ENCODE measurements at regions not wholly inside any gene's neighbourhood (a gene's known extent, or its start where the extent isn't known, plus 50 kb on each side); places are given as distances from the start of the nearest gene placed in this dataset.

DNA sequence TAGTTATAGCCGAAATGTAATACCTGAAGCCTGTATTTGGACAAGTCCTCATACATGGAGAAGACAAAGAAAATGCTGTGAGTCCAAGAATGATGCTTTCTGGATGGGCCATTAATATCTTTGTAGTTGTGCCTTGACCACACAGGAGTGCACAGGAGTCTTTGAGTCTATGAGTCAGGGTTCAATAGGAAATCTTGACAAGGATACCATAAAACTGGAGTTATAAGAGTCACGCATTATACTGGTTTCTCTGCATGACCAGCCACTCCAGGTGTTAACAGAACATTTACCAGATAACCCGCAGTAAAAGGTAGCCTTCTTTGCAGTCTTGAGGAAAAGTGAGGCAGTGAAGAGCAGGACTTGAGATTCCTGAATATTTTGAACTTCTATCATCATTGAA, 464.6 kb upstream of the PKN2 start:
- H3K4me3 ChIP-seq (replicated peaks in 1 of 3; ENCODE audit: low read depth in 2 of 3, low read length in 3 of 3), result no peak overlapping the region
- H3K36me3 ChIP-seq (replicated peaks in 1 of 2; ENCODE audit: control insufficient read depth in 1 of 2, insufficient read depth in 2 of 2, low read length in 2 of 2), result no peaks in the 10 kb centered on the region
- H3K27ac Mint-ChIP-seq, result no peak overlapping the region
- no peaks in the 10 kb centered on the region for H4K20me1 ChIP-seq (ENCODE audit: insufficient read depth, low read length)
- no peaks in the 10 kb centered on the region for H3K4me1 Mint-ChIP-seq
- H3K27ac ChIP-seq (ENCODE audit: low read depth in 1 of 2, low read length in 2 of 2), result no peak overlapping the region
- no peaks in the 10 kb centered on the region for H3K27me3 ChIP-seq (ENCODE audit: control insufficient read depth in 2 of 2, insufficient read depth in 2 of 2, low read length in 2 of 2)
- DNase-seq, result no peak
- peaks cover 0 to 4% of the 10 kb centered on the region in 2 donors for H3K9me3 ChIP-seq (replicated peaks in 1 of 2; ENCODE audit: control insufficient read depth in 1 of 2, insufficient read depth in 1 of 2, low read length in 2 of 2)
- intact Hi-C loops (cut with micrococcal nuclease), result no loop called here
- H3K36me3 Mint-ChIP-seq, result no peaks in the 10 kb centered on the region
- no peak overlapping the region for H3K4me3 Mint-ChIP-seq
- no peak overlapping the region for H3K9ac ChIP-seq (ENCODE audit: insufficient read depth, low read length, poor library complexity, severe bottlenecking)
- H3K4me2 ChIP-seq (replicated peaks; ENCODE audit: extremely low read depth, low read length, poor library complexity, severe bottlenecking), result no peak overlapping the region
- WGBS (ENCODE audit: insufficient coverage), result 100% methylated on average over 1 of the region's 3 CpGs
- peaks cover 0 to 3% (median 0%) of the 10 kb centered on the region in 3 donors for H3K27me3 Mint-ChIP-seq (ENCODE audit: low read depth in 3 of 3)
- H3K9me3 Mint-ChIP-seq, result peaks cover 0 to 5% (median 2%) of the 10 kb centered on the region in 7 donors
- TF ChIP-seq, protein P1, sequence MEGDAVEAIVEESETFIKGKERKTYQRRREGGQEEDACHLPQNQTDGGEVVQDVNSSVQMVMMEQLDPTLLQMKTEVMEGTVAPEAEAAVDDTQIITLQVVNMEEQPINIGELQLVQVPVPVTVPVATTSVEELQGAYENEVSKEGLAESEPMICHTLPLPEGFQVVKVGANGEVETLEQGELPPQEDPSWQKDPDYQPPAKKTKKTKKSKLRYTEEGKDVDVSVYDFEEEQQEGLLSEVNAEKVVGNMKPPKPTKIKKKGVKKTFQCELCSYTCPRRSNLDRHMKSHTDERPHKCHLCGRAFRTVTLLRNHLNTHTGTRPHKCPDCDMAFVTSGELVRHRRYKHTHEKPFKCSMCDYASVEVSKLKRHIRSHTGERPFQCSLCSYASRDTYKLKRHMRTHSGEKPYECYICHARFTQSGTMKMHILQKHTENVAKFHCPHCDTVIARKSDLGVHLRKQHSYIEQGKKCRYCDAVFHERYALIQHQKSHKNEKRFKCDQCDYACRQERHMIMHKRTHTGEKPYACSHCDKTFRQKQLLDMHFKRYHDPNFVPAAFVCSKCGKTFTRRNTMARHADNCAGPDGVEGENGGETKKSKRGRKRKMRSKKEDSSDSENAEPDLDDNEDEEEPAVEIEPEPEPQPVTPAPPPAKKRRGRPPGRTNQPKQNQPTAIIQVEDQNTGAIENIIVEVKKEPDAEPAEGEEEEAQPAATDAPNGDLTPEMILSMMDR (IDR thresholded peaks at IDR 0.05), result no peak
- no peak overlapping the region for H2AFZ ChIP-seq (ENCODE audit: insufficient read depth, low read depth, low read length, poor library complexity, severe bottlenecking)
- H3K4me1 ChIP-seq (ENCODE audit: control insufficient read depth in 1 of 2, insufficient read depth in 2 of 2, low read length in 2 of 2), result no peaks in the 10 kb centered on the region
- H3K79me2 ChIP-seq (ENCODE audit: insufficient read depth, low read length), result no peaks in the 10 kb centered on the region

DNA sequence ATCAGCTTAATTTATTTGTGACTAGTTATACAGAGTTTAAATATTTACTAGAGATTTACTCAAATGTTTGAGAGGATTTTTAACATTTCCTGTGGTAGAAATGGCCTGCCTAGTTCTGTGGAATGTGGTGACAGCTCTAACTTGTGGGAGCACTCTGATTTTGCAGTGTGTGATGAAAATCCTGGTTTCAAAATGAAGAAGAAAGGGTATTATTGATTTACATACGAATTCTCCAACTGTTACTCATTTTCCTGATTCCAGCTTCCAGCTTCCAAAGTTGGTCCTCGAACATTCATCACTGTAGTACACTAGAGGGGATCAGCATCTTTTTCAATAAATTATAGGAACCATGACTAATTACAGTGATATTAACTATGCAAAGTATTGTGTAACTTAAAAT, 462.7 kb upstream of the PKN2 start:
- no peaks in the 10 kb centered on the region for H3K27me3 ChIP-seq (ENCODE audit: control insufficient read depth in 2 of 2, insufficient read depth in 2 of 2, low read length in 2 of 2)
- DNase-seq, result no peak
- TF ChIP-seq, protein P1 (IDR thresholded peaks at IDR 0.05), result no peak
- Mint-ChIP-seq H3K36me3 (no peaks in the 10 kb centered on the region), H3K4me3 (no peak overlapping the region), H3K27me3 (ENCODE audit: low read depth in 3 of 3) (peaks cover 0 to 3% (median 0%) of the 10 kb centered on the region in 3 donors), H3K27ac (no peak overlapping the region), H3K4me1 (no peaks in the 10 kb centered on the region), H3K9me3 (peaks cover 0 to 3% (median 2%) of the 10 kb centered on the region in 7 donors)
- H3K4me3 ChIP-seq (replicated peaks in 1 of 3; ENCODE audit: low read depth in 2 of 3, low read length in 3 of 3), result no peak overlapping the region
- H3K9ac ChIP-seq (ENCODE audit: insufficient read depth, low read length, poor library complexity, severe bottlenecking), result no peak overlapping the region
- peaks cover 0 to 4% of the 10 kb centered on the region in 2 donors for H3K9me3 ChIP-seq (replicated peaks in 1 of 2; ENCODE audit: control insufficient read depth in 1 of 2, insufficient read depth in 1 of 2, low read length in 2 of 2)
- no peaks in the 10 kb centered on the region for H4K20me1 ChIP-seq (ENCODE audit: insufficient read depth, low read length)
- no peak overlapping the region for H2AFZ ChIP-seq (ENCODE audit: insufficient read depth, low read depth, low read length, poor library complexity, severe bottlenecking)
- H3K4me2 ChIP-seq (replicated peaks; ENCODE audit: extremely low read depth, low read length, poor library complexity, severe bottlenecking), result no peak overlapping the region
- no peaks in the 10 kb centered on the region for H3K79me2 ChIP-seq (ENCODE audit: insufficient read depth, low read length)
- no peak overlapping the region for H3K27ac ChIP-seq (ENCODE audit: low read depth in 1 of 2, low read length in 2 of 2)
- intact Hi-C loops (cut with micrococcal nuclease), result no loop called here
- no CpG with 5 or more reads among the region's 2 CpGs for WGBS (ENCODE audit: insufficient coverage)
- H3K4me1 ChIP-seq (ENCODE audit: control insufficient read depth in 1 of 2, insufficient read depth in 2 of 2, low read length in 2 of 2), result no peaks in the 10 kb centered on the region
- no peaks in the 10 kb centered on the region for H3K36me3 ChIP-seq (replicated peaks in 1 of 2; ENCODE audit: control insufficient read depth in 1 of 2, insufficient read depth in 2 of 2, low read length in 2 of 2)

Measured in CD14-positive monocyte (primary cell).